ENCODE measurements at regions not wholly inside any gene's neighbourhood (a gene's known extent, or its start where the extent isn't known, plus 50 kb on each side); places are given as distances from the start of the nearest gene placed in this dataset.

DNA sequence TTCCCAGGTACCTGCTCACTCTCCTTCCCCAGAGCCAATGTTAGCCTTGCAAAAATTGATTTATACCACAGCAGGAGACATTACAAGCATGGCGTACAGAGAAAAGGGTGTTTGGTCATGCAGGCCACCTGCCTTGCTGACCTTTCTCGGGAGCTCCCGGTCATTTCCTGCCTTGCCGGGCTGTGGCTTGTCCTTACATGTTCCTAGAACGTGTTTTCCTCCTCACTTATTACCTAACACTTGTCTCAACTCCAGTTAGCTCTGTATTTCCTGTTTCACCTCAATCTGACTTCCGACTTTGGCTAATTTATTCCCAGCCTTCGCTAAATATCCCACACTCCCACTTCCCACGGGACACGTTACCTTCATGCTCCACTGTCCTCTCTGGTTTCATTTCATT lies 282.5 kb downstream of the ICE1 start:
- no peaks in the 10 kb centered on the region for H3K36me3 ChIP-seq
- H3K4me3 ChIP-seq: no peak overlapping the region
- H3K9me3 ChIP-seq: no peaks in the 10 kb centered on the region
- no peak for DNase-seq
- TF ChIP-seq CTCF (IDR thresholded peaks at IDR 0.05): no peak
- TF ChIP-seq POLR2AphosphoS5 (IDR thresholded peaks at IDR 0.05): no peak
- no peak for TF ChIP-seq EP300 (IDR thresholded peaks at IDR 0.05)
- TF ChIP-seq POLR2A (IDR thresholded peaks at IDR 0.05): no peak
- intact Hi-C loops (cut with DNase I): no loop called here
- 51 to 68% methylated on average over 9 of the region's 9 CpGs for WGBS, 2 donors
- H3K27ac ChIP-seq: no peak overlapping the region
- H3K4me1 ChIP-seq: no peaks in the 10 kb centered on the region
- H3K27me3 ChIP-seq: no peaks in the 10 kb centered on the region

GRCh38 chr5:5704352-5704751 lies 281.9 kb downstream of the ICE1 start:
- 85 to 89% methylated on average over 2 of the region's 2 CpGs for WGBS, 2 donors
- no peak for TF ChIP-seq CTCF (IDR thresholded peaks at IDR 0.05)
- no peak for TF ChIP-seq POLR2A (IDR thresholded peaks at IDR 0.05)
- no peak for TF ChIP-seq EP300 (IDR thresholded peaks at IDR 0.05)
- TF ChIP-seq POLR2AphosphoS5 (IDR thresholded peaks at IDR 0.05): no peak
- intact Hi-C loops (cut with DNase I): no loop called here

DNA sequence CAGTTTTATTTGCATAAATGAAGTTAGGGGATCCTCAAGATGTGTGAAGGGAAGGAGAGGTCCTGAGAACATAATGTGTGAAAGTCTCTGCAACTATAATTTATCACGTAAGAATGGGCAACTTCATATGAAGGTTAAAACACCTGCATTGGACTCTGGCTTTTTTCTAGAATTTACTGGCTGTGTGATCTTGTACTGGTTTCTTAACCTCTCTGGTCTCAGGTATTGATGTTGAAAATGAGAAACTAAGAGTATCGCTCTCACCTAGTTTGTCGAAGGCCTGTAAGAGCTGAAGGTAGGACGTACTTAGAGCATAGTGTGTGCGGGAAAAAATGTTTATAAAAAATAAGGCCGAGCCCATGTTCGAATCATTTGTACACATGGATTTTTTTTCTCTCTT lies 280.5 kb downstream of the ICE1 start:
- no peaks in the 10 kb centered on the region for H3K27me3 ChIP-seq
- no peak overlapping the region for H3K27ac ChIP-seq
- no peaks in the 10 kb centered on the region for H3K4me1 ChIP-seq
- TF ChIP-seq POLR2A (IDR thresholded peaks at IDR 0.05) (no peak), CTCF (IDR thresholded peaks at IDR 0.05) (no peak), POLR2AphosphoS5 (IDR thresholded peaks at IDR 0.05) (no peak), EP300 (IDR thresholded peaks at IDR 0.05) (no peak)
- WGBS, 2 donors: 93% methylated on average over 7 of the region's 7 CpGs
- no peaks in the 10 kb centered on the region for H3K36me3 ChIP-seq
- no peak for DNase-seq
- H3K9me3 ChIP-seq: no peaks in the 10 kb centered on the region
- no peak overlapping the region for H3K4me3 ChIP-seq
- intact Hi-C loops (cut with DNase I): no loop called here

More at GRCh38 chr5:5704352-5704751, 281.9 kb downstream of the ICE1 start:
- no peaks in the 10 kb centered on the region for H3K36me3 ChIP-seq
- no peak overlapping the region for H3K27ac ChIP-seq
- no peaks in the 10 kb centered on the region for H3K9me3 ChIP-seq
- H3K4me3 ChIP-seq: no peak overlapping the region
- H3K27me3 ChIP-seq: no peaks in the 10 kb centered on the region
- no peaks in the 10 kb centered on the region for H3K4me1 ChIP-seq
- no peak for DNase-seq

- intact Hi-C loops (cut with DNase I): no loop called here
- no peaks in the 10 kb centered on the region for H3K9me3 ChIP-seq
- no peak overlapping the region for H3K27ac ChIP-seq
- no peaks in the 10 kb centered on the region for H3K4me1 ChIP-seq
- no peaks in the 10 kb centered on the region for H3K36me3 ChIP-seq
- no peak for TF ChIP-seq POLR2AphosphoS5 (IDR thresholded peaks at IDR 0.05)
- TF ChIP-seq CTCF (IDR thresholded peaks at IDR 0.05): no peak
- TF ChIP-seq POLR2A (IDR thresholded peaks at IDR 0.05): no peak
- TF ChIP-seq EP300 (IDR thresholded peaks at IDR 0.05): no peak
- DNase-seq: no peak
- no peaks in the 10 kb centered on the region for H3K27me3 ChIP-seq
- H3K4me3 ChIP-seq: no peak overlapping the region
These were observed 278.1 kb downstream of the ICE1 start for GRCh38 chr5:5700549-5700948.

DNA sequence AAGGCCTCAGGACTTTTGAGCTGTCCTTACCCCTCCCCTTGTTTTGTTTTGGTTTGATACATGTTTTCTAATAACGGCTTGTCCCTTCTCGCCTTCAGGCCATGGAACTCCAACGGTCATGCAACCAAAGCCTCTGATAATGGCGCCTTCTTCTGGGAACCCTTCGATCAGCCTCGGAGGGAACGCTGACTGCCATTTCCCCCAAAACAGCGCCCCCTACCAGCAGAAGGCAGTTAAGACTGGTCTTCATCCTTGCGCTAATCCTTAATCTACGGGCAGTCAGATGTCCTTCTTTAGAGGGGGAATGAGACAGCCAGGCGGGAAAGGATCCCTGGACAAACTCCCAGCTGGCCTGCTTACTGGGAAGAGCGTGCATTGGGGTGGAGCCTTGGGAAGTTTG lies 276.6 kb downstream of the ICE1 start:
- WGBS, 2 donors: 87 to 89% methylated on average over 12 of the region's 12 CpGs

More for the DNA sequence above, 276.6 kb downstream of the ICE1 start:
- Histone ChIP-seq H3K9me3 (no peaks in the 10 kb centered on the region), H3K4me1 (no peaks in the 10 kb centered on the region), H3K27ac (no peak overlapping the region), H3K4me3 (no peak overlapping the region), H3K36me3 (no peaks in the 10 kb centered on the region), H3K27me3 (no peaks in the 10 kb centered on the region)
- no peak for DNase-seq
- no peak for TF ChIP-seq POLR2A (IDR thresholded peaks at IDR 0.05)
- no peak for TF ChIP-seq CTCF (IDR thresholded peaks at IDR 0.05)
- TF ChIP-seq EP300 (IDR thresholded peaks at IDR 0.05): no peak
- no peak for TF ChIP-seq POLR2AphosphoS5 (IDR thresholded peaks at IDR 0.05)
- intact Hi-C loops (cut with DNase I): no loop called here

Data from sigmoid colon (tissue), 6 donors.